ENCODE measurements at regions not wholly inside any gene's neighbourhood (a gene's known extent, or its start where the extent isn't known, plus 50 kb on each side); places are given as distances from the start of the nearest gene placed in this dataset.

DNA sequence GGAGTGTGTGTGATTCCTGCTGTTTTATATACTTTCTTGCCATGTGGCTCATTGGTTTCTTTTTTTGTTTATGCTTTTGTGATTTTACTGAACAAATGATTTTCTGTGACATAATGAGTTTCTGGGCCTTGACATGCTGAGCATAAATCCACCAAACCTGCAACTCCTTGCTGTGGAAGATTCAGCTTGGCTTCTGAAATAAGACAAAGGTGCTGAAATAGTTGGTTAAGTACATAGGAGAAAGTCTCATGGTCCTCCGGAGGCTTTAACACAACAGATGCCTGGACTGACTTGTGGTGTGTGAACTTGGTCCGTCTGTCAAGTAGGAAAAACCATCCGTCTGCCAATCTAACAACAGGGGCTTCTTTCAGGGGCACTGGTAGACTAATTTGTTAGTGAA, 315.3 kb upstream of the CXCR4 start (continued):
- TF ChIP-seq, protein P1, sequence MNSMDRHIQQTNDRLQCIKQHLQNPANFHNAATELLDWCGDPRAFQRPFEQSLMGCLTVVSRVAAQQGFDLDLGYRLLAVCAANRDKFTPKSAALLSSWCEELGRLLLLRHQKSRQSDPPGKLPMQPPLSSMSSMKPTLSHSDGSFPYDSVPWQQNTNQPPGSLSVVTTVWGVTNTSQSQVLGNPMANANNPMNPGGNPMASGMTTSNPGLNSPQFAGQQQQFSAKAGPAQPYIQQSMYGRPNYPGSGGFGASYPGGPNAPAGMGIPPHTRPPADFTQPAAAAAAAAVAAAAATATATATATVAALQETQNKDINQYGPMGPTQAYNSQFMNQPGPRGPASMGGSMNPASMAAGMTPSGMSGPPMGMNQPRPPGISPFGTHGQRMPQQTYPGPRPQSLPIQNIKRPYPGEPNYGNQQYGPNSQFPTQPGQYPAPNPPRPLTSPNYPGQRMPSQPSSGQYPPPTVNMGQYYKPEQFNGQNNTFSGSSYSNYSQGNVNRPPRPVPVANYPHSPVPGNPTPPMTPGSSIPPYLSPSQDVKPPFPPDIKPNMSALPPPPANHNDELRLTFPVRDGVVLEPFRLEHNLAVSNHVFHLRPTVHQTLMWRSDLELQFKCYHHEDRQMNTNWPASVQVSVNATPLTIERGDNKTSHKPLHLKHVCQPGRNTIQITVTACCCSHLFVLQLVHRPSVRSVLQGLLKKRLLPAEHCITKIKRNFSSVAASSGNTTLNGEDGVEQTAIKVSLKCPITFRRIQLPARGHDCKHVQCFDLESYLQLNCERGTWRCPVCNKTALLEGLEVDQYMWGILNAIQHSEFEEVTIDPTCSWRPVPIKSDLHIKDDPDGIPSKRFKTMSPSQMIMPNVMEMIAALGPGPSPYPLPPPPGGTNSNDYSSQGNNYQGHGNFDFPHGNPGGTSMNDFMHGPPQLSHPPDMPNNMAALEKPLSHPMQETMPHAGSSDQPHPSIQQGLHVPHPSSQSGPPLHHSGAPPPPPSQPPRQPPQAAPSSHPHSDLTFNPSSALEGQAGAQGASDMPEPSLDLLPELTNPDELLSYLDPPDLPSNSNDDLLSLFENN (IDR thresholded peaks at IDR 0.05; ENCODE audit: low read depth in 2 of 2, low read length in 2 of 2): no peak
- no peak for TF ChIP-seq ETS2 (tag; IDR thresholded peaks at IDR 0.05; ENCODE audit: borderline replicate concordance, poor library complexity, severe bottlenecking)
- TF ChIP-seq, protein P2, sequence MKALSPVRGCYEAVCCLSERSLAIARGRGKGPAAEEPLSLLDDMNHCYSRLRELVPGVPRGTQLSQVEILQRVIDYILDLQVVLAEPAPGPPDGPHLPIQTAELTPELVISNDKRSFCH (CRISPR knock-in tag; IDR thresholded peaks at IDR 0.05): no peak
- TF ChIP-seq, protein P2 (tag; IDR thresholded peaks at IDR 0.05): no peak

DNA sequence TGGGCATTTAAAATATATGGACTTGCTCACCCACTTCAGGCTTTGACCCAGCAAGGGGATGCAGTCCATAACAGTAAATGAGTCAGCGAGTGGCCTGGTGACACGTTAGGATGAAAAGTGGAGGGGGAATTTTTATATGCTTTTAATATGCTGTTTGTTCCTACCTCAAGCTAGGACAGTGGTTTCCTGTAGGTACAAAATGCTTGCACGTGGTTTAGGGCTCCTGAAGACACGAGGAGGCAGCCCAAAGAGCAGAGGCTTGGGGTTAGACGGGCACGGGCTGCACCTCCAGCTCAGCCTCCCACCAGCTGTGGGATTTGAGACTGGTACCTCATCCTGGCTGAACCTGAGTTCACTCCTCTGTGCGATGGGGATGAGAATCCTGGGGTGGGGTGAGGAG, 306.2 kb upstream of the CXCR4 start:
- 7% methylated on average over 7 of the region's 7 CpGs for WGBS (ENCODE audit: insufficient coverage, low coverage, missing lambda C conversion rate)
- Histone ChIP-seq H3K27ac (ENCODE audit: extremely low read depth, low read depth, low read length) (no peak overlapping the region), H3K79me2 (ENCODE audit: control insufficient read depth, insufficient read depth, low read length) (no peaks in the 10 kb centered on the region), H3K4me2 (ENCODE audit: insufficient read depth, low read length) (no peak overlapping the region), H3K36me3 (ENCODE audit: control insufficient read depth, insufficient read depth, low read length) (no peaks in the 10 kb centered on the region), H3K4me3 (no peak overlapping the region), H3K9ac (ENCODE audit: insufficient read depth in 1 of 2, low read depth in 2 of 2, low read length in 2 of 2) (no peak overlapping the region), H2AFZ (ENCODE audit: low read depth, low read length) (peak overlapping the region; percentile 44; the same call in 1 of the 2 replicates), H3K9me3 (replicated peaks; ENCODE audit: control insufficient read depth, insufficient read depth, low read depth, low read length) (no peaks in the 10 kb centered on the region), H3K4me1 (replicated peaks in 1 of 2; ENCODE audit: control insufficient read depth in 2 of 2, insufficient read depth in 2 of 2, low read length in 2 of 2) (peaks cover 0 to 5% of the 10 kb centered on the region in 2 experiments; a peak in 2 of 5 replicates), H3K27me3 (ENCODE audit: control insufficient read depth in 2 of 2, insufficient read depth in 2 of 2, low read length in 2 of 2) (peaks cover 0 to 8% of the 10 kb centered on the region in 2 experiments; a peak in 2 of 5 replicates), H3K9me1 (ENCODE audit: control insufficient read depth, insufficient read depth, low read length) (no peaks in the 10 kb centered on the region), H4K20me1 (replicated peaks; ENCODE audit: control insufficient read depth, insufficient read depth, low read length) (0 out of 2 replicates have a peak, but pooled peaks cover 3% of the 10 kb centered on the region)
- POLR2A ChIA-PET: no interaction called here
- FAIRE-seq (no peak), DNase-seq (ENCODE audit: extremely low read depth in 1 of 4, low spot score in 3 of 4) (no peak), ATAC-seq (no peak)
- in situ Hi-C loops (cut with MboI): loop anchor here (25.0 kb wide), 1 partner anchor 1413 kb away; no protein-coding TSS in a partner anchor
- no TSS peak for BruUV-seq (replicated peaks)
- intact Hi-C loops (cut with micrococcal nuclease): loop anchor here (2.0 kb wide), 1 partner anchor 313 kb away; no protein-coding TSS in a partner anchor
- CTCF ChIA-PET (ENCODE audit: low intra/inter-chr PET ratio): interaction anchor here (1.5 kb wide), 1 partner anchor 1414 kb away, joined by 5 read pairs; no protein-coding TSS in a partner anchor
- TF ChIP-seq ZNF77 (CRISPR knock-in tag; IDR thresholded peaks at IDR 0.05) (no peak), JUNB (CRISPR knock-in tag; conservative IDR thresholded peaks at IDR 0.05) (no peak), LARP7 (IDR thresholded peaks at IDR 0.05) (no peak), FOXK2 (conservative IDR thresholded peaks at IDR 0.05 in 1 of 2, IDR thresholded peaks at IDR 0.05 in 1 of 2; ENCODE audit: low read depth in 2 of 2) (no peak), HSF4 (CRISPR knock-in tag; IDR thresholded peaks at IDR 0.05; ENCODE audit: borderline replicate concordance) (no peak), GABPB1 (CRISPR knock-in tag; IDR thresholded peaks at IDR 0.05) (no peak), POLR3A (IDR thresholded peaks at IDR 0.05; ENCODE audit: borderline replicate concordance, extremely low read depth, insufficient read depth, insufficient read length) (no peak), XRCC5 (IDR thresholded peaks at IDR 0.05; ENCODE audit: low read depth, low read length) (no peak)
- TF ChIP-seq, protein P3, sequence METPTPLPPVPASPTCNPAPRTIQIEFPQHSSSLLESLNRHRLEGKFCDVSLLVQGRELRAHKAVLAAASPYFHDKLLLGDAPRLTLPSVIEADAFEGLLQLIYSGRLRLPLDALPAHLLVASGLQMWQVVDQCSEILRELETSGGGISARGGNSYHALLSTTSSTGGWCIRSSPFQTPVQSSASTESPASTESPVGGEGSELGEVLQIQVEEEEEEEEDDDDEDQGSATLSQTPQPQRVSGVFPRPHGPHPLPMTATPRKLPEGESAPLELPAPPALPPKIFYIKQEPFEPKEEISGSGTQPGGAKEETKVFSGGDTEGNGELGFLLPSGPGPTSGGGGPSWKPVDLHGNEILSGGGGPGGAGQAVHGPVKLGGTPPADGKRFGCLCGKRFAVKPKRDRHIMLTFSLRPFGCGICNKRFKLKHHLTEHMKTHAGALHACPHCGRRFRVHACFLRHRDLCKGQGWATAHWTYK (CRISPR knock-in tag; IDR thresholded peaks at IDR 0.05): no peak
